ENCODE measurements at regions not wholly inside any gene's neighbourhood (a gene's known extent, or its start where the extent isn't known, plus 50 kb on each side); places are given as distances from the start of the nearest gene placed in this dataset.
A peak's percentile ranks its signal among the peaks of the same experiment; 100 is the strongest.

DNA sequence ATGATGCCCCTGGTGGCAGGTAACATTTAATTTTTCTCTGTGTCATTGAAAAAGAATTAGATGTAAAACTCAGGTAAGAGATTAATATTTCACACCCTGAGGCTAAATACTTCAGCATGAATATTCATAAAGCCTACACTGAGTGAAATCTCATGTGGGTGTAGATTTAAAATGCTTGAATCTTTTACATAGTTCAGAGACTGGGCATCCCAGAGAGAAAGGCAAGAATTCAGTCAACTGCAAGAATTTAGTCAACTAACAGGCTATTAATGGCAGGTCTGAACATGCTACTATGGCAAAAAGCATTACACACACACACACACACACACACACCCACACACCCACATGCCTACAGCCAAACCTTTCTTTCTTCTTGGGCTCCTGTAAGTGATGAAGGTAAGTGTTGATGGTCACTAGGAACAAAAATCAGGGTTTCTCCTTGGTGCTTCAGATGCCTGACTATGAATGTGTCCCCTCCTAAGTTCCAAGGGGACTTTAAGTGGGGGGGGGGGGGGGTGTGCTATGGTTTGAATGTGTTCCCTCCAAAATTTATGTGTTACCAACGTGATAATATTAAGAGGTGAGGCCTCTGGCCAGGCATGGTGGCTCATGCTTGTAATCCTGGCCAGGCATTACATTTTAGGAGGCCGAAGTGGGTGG is 63.7 kb upstream of the PSMD7 start:
- DNase-seq (ENCODE audit: insufficient read length, low spot score): no peak
- FAIRE-seq: no peak

DNA sequence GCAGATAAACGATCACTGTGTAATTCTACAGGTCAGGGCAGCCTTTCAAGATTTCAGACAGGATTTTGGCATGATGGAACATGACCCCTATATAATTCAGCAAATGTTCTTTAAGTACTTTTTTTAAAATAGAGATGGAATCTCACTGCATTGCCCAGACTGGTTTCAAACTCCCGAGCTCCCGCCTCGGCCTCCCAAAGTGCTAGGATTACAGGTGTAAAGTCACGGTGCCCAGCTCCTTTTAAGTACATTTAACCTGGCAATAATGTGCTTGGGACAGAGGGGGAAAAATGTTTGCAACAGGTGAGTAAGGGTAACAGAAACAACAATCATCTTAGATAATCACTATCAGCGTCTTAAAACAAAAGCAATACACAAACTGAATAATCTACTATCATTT is 66.5 kb upstream of the PSMD7 start:
- no peak for DNase-seq (ENCODE audit: insufficient read length, low spot score)
- FAIRE-seq: no peak

DNA sequence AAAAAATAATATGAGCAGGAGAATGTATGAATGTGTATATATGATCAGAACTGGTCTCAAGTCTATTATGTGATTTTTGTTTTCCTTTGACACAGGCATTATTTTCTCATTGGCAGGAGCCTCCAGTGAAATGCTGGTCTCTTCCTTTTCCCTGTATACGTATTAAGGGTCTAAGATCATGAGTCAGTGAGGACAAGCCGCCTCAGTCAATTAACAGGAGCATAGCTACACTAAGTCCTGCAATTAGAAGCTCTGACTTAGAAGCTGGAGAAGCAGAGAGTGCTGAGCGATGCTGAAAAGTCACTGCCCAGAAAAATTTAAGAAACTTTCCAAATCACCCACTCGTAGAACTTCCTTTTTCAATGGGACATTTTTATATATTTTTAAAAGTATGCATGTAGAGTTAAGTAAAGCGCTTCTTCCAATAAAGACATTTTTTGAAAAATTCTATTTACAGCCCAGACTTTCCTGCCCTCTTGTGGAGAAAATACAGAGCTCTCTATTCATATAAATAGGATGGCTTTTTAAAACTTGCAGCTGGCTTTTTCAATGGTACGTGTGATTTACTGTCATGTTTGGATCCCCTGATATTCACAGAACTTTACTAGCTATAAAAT is 70.2 kb upstream of the PSMD7 start:
- FAIRE-seq: no peak

DNA sequence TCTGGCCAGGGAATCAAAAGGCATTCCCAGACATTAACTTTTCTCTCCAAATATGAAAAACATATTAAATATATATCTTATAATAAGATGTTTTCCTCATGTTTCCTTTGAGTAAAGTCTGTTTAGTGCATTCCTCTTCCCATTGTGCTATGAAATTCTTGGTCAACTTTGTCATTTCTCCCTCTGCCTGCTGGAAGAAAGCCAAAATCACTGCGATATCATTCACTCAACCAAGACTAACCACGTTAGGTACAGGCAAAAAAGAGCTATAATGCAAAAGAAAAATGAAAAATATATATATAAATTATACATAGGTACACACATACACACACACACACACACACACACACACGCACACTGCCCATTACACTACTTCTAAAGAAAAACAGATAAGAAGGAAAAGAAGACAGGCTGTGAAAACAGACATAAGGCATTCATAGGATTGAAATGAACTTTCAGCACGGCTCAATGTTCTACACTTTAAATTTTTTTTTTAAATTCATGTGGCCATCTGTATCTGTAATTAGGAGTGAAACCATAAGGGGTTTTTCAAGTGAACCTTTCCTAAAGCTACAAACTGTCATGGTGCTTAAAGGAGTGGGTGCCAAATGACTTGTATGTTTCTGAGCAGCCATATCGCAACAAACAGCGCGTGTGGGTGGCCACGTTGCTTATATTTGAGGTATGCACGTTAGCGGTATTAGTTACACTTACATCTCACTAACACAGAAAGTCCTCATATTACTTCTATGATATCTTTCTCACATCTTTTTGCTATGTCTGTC is 71.6 kb upstream of the PSMD7 start:
- no peak for DNase-seq (ENCODE audit: insufficient read length, low spot score)
- FAIRE-seq: no peak

More for the DNA sequence above, 70.2 kb upstream of the PSMD7 start:
- peak; percentile 25 for DNase-seq (ENCODE audit: insufficient read length, low spot score)

DNA sequence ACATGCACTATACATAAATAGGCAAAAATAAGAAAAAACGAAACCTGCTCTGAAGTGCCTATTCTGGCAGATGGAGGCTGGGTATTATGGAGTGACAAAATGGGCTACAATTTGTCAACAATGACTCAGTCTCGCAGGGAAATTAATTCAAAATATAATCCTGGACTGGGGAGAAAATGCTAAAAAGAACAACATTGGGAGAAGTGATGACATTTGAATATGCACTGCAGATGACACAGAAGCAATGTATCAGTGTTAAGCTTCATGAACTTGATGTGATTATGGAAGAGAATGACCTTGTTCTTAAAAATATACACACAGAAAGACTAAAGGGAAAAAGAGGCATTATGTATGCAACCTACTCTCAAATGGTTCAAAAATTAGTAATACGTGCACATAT is 74.8 kb upstream of the PSMD7 start:
- no peak for FAIRE-seq

DNA sequence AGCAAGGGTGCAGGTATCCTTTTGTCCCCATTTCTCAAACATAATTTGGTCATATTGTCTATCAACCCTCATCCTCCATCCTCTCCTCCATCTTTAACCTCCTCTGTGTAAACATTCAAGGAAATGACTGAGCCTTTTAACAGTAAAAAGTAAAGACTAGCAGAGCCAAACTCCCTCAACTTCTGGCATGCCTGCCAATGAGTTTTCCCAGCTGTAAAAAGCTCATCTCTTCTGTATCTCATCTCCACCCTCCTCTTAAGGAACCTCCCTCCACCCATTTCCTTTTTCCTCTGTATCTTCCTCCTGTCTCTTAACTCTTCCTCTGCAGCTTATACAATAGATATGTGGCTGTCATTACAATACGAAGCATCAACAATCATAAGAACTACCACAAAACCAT is 76.9 kb upstream of the PSMD7 start:
- FAIRE-seq (no peak), DNase-seq (ENCODE audit: insufficient read length, low spot score) (no peak)

More for the DNA sequence above, 74.8 kb upstream of the PSMD7 start:
- no peak for DNase-seq (ENCODE audit: insufficient read length, low spot score)

DNA sequence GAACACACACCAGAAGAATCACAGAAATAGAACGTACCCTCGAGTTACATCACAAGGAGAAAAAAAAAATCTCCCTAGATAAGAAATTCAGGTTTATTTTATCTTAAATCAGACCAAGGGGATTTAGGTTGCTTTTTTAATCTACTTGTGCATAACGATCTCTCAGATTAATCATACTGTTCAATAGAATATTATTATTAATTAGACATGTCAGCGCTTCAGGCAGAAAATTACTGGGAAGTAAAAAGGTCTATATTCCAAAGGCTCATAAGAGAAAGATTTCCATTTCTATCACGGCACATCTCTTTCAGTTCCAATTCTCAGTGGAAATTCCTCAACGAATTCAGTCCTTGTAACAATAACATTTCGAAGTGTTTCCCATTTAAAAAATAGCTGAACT is 77.7 kb upstream of the PSMD7 start:
- FAIRE-seq (no peak), DNase-seq (ENCODE audit: insufficient read length, low spot score) (no peak)

DNA sequence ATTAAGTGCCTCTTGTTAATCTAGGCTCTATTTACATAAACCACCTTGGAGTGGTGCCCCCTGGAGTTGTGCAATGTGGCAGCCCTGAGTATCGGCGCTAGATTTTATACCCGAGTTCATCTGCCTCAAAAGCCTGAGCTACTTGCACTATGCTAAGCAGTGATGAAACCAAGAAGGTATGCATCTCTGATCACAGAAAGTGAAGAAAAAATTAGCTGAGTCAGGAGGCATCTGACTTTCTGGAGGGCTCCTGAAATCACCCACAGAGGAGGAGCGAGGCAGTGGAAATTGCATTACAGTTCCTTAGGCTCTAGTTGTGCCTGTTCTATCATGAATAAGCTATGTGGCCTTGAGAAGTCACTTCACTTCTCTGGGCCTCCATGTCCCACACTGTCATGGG is 80.3 kb upstream of the PSMD7 start:
- DNase-seq (ENCODE audit: insufficient read length, low spot score) (no peak), FAIRE-seq (no peak)

DNA sequence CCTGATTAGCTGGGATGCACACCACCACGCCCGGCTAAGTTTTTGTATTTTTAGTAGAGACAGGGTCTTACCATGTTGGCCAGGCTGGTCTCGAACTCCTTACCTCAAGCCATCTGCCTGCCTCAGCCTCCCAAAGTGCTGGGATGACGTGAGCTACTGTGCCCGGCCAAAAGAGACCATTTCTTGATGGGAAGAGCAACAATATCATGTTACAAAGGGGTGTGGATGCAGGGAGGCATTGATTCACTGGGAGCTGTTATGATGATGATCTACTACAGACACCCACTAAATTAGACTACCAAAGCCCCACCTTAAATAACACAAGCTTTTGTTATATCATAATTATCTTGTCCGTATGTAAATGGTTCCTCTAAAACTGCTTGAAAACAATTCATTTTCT is 81.4 kb upstream of the PSMD7 start:
- DNase-seq (ENCODE audit: insufficient read length, low spot score) (no peak), FAIRE-seq (no peak)

DNA sequence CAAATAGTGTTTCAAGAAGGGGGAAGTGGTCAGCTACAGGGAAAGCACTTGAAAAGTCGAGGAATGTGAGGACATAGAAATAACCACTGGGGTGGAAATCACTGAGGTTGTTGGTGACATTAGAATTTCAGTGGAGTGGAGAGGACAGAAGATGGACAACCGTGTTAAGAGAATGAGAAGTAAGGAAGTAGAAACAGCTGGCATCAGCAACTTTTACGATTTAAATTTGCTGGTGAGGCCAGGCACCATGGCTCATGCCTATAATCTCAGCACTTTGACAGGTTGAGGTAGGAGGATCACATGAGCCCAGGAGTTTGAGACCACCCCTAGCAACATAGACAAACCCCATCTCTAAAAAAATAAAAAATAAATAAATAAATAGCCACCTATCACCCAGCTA is 83.2 kb upstream of the PSMD7 start:
- DNase-seq (ENCODE audit: insufficient read length, low spot score): no peak
- no peak for FAIRE-seq

DNA sequence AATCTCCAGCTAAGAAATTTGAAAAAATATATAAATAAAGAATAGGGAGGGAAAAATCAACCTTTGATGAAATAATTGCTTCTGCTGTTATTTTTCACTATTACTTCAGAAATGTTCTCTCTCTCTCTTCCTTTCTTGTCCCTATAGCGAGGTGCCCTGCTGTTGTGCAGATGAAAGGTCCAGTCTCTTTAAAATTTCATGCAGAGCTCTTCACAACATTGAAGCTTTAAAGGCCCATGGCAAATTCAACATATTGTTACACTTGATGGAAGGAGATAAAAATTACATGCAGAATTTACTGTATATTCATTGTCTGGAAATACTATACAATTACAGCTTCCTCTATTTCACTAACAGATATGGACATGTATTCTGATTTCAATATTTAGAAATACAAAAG is 86.4 kb upstream of the PSMD7 start:
- no peak for DNase-seq (ENCODE audit: insufficient read length, low spot score)
- no peak for FAIRE-seq

DNA sequence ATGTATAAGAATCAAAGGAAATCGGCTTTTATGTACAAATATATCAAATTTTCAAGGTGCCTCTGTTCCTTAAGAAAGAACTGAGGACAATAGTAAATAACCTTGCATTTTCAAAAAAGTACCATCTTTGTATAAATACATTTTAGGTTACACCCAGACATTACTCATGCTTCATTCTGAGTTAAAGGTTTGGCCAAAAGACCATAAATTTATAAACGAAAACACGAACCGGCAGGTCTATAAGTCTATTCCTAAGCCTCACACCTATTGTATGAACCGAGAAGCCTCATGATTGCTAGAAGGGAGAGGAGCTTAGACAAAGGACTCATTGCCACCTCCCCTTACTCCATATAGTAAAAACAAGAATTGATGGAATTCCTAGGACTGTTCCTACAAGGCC is 94.6 kb upstream of the PSMD7 start:
- no peak for FAIRE-seq

DNA sequence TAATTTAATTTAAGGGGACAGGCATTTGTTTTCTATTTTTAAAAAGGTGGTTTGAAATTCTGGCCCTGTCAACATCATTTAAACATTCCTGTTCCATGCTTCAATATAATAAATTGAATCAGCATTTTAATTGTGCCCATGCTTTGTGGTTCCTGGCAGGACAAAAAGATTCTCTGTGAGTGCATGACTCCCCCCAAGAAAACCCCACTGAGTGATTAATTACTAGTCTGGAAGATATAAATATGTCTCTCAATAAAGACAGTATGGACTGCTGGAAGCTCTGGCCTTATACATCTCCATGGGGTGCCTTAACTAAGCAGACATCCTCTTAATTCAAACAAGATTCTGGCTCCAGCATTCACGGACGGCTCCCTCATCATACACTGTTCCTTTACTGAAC is 95.0 kb upstream of the PSMD7 start:
- DNase-seq (ENCODE audit: insufficient read length, low spot score) (no peak), FAIRE-seq (no peak)

More for the DNA sequence above, 94.6 kb upstream of the PSMD7 start:
- DNase-seq (ENCODE audit: insufficient read length, low spot score): no peak

DNA sequence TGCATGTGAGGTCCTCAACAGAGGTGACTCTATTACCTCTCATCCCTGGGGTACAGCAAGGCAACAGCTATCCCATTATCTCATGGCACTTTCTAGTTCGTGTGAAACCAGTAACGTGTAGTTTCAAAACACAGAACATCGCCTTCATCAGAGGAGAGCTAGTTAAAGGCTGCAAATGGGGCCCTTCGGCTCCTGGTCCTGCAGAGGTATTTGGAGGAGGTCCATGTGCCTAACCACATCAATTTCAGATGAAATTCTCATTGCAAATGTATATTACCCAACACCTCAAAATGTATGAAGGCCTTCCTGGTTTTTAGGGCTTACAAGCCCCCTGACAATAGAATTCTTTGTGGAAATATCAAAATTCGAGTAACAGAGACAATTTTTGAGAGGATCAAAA is 95.7 kb upstream of the PSMD7 start:
- DNase-seq (ENCODE audit: insufficient read length, low spot score): no peak
- no peak for FAIRE-seq

DNA sequence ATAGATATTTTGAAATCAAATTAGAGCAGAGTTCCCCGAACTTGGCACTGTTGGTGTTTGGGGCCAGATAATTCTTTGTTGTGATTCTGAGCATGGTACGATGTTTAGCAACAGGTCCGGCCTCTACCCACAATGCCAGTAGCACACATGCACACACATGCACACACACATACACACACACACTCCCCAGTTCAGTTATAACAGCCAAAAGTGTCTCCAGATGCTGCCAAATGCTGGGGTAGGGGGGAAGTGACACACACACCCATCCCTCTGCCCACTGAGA is 96.8 kb upstream of the PSMD7 start:
- FAIRE-seq (peak; percentile 79), DNase-seq (ENCODE audit: insufficient read length, low spot score) (no peak)

DNA sequence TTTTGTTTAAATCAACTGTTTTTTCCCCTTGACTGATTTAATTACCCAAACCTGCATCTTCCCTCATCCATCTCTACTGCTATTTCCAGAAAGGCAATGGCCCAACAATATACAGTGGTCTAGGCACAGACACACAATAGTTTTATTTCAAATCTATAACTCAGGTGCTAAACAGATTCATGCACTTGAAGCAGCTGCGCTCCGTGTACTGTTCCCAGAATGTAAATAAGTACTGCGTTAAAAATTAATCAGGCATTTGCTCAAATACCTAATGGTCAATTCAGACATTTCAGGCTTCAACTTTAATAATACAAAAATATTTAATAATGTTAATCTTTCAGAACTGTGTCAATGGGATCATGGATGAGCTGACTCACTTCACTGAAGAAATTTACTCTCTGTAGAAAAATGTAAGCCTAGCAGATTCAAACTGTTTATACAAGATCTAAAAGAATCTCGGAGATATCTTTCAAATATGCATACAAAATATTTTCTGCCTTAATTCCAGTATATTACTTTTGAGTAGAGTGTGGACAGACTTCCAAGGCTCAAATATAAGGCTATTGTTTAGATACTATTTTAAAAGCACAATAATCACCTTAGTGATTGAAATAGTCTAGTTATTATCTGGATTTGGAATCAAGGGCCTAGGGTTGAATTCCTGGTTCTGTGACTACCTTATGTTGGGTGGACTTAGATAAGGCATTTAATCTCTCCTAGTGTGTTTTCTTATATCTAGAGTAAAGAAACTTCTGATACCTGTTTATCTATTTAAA is 97.4 kb upstream of the PSMD7 start:
- FAIRE-seq (peak; percentile 26), DNase-seq (ENCODE audit: insufficient read length, low spot score) (no peak)

DNA sequence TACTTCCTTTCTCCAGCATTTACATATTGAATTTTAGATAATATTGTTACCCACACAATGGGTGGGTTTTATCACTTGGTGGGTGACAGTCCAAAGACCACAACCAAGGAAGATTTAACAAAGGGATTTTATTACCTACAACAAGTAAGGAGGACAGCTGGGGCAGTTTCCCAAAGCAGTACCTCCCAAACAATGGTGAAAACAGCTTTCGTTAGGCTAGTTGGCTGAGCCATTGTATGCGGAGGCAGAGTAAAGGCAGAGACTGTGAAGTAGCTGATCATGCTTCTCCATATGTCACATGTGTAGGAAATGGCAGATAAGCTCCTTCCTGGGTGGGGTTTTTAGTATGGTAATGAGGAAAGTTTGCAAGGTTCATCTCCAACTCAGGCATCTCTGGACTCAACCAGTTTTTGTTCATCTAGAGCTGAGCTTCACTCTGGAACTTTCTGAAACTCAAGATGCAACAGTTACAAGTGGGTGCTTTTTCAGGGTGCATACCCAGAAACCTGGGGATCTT is 104.3 kb upstream of the PSMD7 start:
- FAIRE-seq (peak; percentile 4), DNase-seq (ENCODE audit: insufficient read length, low spot score) (no peak)

DNA sequence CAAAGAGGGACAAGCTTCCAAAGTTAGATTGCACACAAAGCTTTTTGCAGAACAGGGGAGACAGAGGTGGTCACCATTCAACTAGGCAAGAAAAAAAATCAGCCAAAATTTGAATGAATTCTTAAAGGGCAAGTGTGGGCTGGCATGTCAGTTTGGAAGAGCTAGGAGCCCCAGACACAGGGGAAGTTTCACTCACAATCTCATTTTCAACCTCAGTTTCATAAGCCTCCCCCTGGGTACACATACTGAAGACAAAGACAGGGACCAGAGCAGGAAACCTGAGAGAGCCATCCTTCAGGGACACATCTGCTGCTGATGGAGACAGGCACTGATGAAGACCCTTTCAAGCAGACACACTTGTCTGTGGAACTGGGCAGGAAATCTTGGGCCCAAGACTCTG is 106.3 kb upstream of the PSMD7 start:
- no peak for DNase-seq (ENCODE audit: insufficient read length, low spot score)
- no peak for FAIRE-seq

DNA sequence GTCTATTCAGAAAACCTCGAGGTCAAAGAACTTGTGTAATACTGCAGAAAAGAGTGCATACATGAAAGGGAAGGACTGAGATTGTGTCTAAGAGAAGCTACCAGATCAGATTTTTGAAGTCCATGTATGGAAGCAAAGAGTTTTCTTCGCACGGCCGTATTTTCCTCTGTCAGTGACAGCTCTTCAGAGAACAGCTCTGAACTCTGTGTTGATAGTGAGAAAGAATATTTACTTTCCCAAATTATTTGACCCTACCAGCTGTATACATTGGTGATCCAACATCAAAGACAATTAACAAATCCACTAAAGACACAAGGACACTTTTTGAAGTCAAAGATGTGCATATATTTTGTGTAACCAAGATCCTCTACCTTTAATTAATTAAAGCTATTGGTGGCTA is 107.8 kb upstream of the PSMD7 start:
- no peak for DNase-seq (ENCODE audit: insufficient read length, low spot score)
- no peak for FAIRE-seq

DNA sequence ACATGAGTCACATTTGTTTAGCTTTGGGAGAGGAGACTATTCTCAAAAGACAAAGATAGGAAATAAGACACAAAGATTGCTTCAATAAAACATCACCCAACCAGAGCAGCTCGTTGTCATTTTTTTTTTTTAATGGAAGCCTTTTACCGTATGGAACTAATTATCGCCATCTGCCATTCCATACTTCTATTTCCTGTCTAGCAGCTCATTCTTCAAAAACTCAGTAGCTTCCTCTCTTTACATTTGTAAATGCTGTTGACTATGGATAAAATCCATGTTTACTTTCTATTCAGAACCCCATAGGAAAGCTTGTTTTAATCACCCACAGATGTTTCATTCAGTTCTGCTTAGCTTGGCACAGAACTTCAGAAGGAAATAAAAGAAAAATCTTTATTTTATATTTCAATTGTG is 110.0 kb upstream of the PSMD7 start:
- no peak for DNase-seq (ENCODE audit: insufficient read length, low spot score)

DNA sequence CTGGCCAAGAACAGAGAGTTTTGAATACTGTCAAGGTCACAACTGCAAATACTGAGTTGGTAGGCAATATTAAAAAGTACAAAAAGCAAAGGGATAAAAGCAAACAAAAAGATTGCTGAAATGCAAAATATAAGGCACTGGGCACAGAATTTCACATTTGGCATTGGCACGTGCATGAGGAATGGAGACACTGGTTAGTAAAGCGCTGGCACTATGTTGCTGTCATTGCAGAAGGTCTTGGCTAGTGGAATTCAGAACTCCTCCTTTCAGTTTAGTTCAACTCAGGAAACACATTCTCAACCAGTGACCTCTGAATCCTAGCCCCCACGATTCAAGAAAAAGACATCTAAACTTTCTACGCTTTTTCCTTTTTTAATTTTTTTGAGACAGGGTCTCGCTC is 111.8 kb upstream of the PSMD7 start:
- DNase-seq (ENCODE audit: insufficient read length, low spot score) (no peak), FAIRE-seq (no peak)

More for the DNA sequence above, 110.0 kb upstream of the PSMD7 start:
- FAIRE-seq: no peak
